HG02885 (cell line): ENCODE measurements at regions not wholly inside any gene's neighbourhood (a gene's known extent, or its start where the extent isn't known, plus 50 kb on each side); places are given as distances from the start of the nearest gene placed in this dataset.

Experiments used
- ATAC-seq: cut with Tn5 transposase; IDR thresholded peaks from one replicate; pipeline ENCODE4 v1.9.1; 2021; ENCODE audit warnings: mild to moderate bottlenecking; ENCODE audit not compliant: unreplicated experiment, poor library complexity

DNA sequence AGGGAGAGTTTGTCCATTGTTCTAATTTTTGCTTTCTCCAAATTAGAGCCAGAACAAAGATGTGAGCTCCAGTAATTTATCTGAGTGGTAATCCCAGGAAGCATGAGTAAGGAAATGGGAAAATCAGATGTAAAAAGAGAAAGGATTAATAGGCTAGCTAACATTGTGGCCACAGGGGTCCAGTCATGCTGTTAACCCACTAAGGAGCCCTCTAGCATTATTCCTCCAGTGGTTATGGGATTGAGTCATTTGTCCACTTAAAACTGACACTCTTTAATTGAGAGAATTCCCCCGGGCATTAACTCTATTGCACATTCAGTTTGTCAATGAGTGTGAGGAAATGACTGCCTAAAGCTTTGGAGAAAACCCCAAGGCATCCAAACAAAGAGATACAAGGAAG is 700.3 kb upstream of the TYRP1 start:
- no peak for ATAC-seq

DNA sequence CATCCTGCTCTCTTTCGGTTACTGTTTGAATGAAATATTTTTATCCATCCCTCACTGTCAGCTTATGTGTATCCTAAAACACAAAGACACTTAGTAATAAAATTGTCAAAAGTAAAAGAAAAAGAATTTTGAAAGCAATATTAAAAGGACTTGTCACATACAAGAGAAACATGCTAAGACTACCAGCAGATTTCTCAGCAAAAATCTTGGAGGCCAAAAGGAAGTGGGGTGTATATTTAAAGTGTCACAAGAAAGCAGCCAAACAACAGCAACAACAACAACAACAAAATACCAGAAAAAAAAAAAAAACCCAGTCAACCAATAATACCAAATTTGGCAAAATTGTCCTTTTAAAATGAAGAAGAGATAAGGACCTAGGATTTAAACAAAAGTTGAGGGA is 678.7 kb upstream of the TYRP1 start:
- no peak for ATAC-seq

DNA sequence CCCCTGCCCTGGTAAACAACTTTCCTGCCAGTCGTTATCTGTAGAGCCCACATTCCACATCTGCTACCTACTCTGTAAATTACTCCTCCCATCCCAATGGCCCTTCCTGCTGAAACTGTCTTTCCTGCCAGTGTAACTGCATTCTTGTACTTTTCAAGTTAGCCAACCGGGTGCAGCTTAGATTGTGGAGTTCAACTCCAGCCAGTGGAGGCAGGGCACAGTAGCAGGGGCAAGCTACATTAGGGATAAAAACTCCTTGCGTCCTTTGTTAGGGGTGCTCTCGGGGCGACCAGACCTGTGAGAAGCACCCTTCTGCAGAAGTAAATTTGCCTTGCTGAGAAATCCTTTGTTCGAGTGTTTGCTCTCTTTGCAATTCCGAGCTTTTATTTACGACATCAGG is 639.0 kb upstream of the TYRP1 start:
- no peak for ATAC-seq

DNA sequence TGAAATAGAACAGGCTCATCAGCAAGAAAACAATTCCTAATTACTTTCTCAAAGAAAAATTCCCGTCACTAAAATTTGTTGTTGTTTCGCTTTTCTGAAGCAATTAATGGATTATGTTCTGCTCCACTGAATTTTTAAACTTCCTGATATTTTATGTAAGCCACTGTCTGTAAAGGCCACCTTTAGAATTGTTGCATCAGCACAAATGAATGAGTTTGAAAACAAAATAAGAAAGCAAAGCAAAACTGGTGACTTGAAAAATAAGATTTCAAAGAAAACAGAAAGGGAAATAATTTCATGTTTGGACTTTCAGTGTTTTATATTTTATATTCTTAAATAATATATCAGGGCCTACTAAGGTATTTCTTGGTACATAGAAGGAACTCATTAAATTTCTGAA is 636.3 kb upstream of the TYRP1 start:
- ATAC-seq: no peak

DNA sequence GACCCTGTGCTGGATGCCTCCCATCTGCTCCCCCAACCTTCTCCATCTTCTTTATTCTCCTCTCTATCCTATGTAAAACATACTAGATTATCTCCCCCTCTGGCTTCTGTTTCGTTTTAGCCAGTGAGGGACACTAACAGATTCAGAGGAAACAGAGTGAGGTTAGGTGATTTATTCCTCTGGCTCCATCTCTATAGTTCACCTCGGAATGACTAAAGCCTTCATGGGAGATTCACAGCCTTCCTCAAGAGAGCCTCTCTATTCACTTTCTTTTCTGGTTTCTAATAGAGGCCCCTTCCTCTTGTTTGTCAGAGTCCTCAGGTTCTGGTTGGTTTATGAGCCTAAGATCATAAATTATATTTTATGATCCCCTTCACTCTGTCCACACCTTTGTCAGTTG is 633.1 kb upstream of the TYRP1 start:
- no peak for ATAC-seq

DNA sequence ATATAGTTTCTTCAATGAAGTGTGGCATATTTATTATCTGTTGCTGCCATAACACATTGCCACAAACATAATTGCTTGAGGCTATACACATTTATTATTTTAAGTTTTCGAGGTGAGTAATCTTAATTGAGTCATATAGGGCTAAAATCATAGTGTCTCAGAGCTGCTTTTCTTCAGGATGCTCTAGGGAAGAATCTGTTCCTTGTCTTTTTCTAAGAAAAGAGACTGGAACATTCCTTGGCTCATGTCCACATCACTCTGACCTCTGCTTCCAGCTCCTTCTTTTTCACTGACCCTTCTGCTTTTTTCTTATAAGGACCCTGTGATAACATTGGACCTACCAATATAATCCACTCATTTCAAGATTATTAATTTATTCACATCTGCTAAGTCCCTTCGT is 632.4 kb upstream of the TYRP1 start:
- ATAC-seq: no peak

DNA sequence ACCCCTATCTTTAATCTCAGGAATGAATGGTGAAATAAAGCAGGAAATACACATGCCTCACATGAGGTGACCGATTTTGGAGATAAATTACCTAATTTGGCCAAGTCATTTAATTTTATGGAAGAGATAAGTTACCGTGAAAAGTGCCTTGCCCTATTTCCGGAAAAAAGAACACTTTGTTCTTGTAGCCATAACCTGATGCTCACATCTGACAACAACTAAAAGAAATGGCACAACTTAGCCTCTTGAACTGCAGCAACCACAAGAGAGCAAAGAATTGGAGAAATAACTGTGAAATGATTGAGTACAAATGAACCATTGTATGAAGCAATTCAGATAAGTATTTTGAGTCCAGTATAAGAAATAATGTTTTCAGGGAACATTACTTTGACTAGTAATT is 628.1 kb upstream of the TYRP1 start:
- ATAC-seq: no peak

DNA sequence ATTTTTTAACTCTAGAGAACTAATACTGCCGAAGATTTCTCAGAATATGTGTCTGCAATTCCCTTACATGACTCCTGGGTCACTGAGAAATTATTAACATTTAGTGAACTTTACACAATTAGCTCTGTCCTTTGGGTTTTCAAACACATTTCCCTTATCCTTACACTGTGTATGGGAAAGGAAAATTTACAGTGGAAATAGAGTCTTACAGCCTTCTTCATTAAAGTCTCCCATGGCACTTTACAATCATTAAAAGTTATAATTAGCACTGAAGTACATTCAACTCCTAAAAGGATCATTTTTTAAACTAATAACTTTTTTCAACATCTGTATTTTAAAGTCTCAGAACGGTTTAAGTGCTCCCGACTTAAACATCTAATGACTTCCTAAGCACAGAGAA is 627.5 kb upstream of the TYRP1 start:
- ATAC-seq: no peak

DNA sequence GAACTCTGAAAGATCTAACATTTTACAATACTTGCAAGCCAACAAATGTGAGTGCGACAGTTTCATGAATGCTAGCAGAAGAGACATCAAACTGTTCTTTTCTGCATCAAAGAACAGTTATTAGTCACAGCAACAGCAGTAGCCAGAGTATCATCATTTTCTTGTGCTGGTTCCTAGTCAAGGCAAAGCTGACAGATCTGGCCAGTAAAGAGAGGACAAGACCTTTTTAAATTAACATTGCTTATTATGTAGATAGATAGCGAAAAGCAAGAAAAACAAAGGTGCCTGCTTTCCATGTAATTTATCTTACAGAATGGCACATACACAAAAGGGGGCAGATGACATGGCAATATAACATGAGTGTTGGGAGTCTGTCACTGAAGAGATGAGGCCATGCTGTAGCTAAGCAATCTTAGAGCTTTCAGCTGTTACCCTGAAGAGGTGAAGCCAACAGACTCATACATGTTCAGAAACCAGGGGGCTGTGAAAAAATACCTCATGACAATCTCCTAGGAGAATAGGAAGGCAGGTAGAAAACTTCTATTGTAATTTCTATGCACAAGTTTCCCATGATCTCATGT is 626.6 kb upstream of the TYRP1 start:
- ATAC-seq: no peak

DNA sequence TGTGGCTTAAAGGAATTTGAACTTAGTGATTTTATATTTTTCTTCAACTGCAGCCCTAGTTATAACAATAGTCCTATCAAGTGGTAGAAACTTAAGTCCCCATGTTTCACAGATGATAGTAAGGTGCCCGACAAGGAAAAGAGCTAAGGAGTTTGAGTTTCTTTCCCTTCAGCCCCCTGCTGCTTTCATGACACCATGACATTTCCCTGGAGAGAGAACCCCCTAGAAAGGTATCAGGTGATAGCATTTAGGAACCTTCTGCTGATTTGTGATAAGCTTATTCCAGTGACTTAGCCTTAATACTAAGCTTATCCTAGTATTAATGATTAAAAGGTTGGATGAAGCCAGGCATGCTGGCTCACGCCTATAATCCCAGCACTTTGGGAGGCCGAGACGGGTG is 623.8 kb upstream of the TYRP1 start:
- no peak for ATAC-seq

DNA sequence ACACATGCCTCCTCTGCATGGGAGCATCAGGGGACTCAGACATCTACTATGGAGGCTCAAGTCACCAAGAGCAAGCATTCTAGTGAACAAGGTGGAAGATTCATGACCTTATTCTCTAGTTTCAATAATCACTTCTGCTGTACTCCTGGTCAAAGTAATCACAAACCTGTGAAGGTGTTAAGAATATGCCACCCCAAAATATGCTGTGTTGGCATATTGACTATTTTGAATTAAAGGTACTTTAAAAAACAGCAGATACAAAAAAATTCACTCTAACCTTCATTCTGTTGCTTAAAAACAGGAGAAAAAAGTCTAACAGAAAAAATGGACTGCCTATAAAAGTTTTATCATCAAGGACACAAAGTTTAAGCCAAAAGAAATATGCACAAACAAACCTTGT is 607.8 kb upstream of the TYRP1 start:
- ATAC-seq: no peak

DNA sequence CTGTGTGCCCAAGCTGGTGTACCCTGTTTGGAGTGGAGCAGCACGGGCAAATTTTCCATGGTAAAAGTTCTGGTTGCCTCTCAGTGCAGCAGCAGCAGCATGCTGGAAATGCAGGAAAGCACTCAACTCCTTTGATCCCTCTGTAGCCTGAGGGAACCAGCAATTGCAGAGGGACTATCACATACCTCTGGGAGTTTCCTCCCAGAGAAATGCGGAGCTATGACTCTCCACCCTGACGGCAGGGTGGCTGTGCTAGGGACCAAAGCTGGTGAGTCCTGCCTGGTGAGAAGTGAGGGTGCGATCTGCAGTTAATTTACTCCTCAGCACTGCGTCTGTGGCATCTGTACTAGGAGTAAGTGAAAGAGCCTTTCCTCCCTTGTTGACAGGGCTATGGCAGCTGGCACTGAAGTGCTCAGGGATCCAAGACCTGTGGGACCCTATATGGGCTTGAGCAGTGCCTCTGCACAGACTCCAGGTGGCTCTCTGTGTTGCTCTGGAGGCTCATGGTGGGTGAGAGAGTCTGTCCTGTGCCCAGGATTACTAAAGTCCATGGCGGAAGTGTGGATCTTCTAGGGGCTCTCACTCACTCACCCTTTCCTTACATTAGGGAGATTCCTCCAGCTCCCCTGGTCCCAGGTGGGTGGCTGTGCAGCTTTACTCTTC is 601.2 kb upstream of the TYRP1 start:
- no peak for ATAC-seq

DNA sequence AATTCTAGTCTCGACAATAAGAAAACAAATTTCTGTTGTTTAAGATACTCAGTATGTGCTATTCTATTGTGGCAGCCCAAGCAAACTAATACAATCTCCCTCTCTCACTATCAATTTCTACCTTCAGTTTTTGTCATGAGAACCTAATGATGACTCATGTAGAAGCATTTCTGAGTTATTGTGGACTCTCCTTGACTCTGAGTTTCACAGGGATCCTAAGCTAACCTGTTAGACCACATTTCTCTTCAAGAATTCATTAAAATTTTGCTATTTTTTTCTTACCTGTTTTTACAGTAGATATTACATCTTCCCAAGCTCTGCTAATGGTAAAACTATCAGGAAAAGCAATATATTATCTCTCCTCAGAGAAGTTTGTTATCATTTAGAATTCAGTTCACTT is 599.1 kb upstream of the TYRP1 start:
- no peak for ATAC-seq

DNA sequence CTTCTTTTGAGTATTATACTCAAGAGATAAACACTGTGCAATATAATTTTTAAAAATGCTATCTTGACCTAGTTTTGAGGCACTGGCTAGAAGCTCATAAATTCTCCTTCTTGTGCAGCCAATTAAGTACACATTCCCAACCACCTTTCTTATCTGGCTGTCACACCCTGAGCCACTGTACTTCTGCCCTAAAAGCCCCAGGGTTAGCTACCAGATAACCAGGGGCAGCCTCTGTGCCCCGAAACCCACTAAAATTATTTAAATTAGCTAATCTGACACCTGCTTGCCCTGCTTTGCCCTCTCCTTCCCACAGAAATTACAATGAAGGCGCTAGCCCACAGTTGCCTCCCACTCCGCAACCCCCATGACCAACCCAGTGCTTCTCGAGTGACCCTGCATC is 597.3 kb upstream of the TYRP1 start:
- no peak for ATAC-seq

DNA sequence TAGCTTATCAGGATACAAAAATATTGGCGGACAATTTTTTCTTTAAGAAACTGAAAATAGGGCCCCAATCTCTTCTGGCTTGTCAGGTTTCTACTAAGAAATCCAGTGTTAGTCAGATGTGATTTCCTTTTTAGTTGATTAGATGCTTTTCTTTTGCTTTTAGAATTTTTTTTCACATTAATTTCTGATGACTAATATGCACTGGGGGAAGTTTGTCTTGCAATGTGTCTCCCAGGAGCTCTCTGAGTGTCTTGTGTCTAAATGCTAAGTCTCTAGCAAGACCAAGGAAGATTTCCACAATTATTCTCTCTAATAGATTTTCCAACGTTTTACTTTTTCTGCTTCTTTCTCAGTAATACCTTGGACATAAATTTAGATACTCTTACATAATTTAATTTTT is 559.8 kb upstream of the TYRP1 start:
- no peak for ATAC-seq

DNA sequence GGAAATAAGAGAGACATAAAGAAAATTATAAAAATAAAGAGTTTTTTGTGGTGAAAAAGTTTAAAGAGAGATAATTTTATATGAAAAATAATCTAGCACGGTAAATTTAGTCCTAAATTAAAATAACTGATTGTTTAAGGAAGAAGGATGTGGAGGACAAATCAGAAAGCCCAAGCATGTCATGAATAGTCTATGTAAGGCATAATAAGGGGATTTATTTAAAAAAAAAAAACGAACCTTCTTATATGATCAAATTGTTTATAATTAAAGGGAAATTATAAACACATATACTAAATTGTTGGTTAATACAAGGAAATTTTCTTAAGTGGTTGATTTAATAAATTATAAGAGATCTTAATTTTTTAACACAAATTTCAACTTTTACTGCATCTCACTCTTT is 551.8 kb upstream of the TYRP1 start:
- no peak for ATAC-seq

DNA sequence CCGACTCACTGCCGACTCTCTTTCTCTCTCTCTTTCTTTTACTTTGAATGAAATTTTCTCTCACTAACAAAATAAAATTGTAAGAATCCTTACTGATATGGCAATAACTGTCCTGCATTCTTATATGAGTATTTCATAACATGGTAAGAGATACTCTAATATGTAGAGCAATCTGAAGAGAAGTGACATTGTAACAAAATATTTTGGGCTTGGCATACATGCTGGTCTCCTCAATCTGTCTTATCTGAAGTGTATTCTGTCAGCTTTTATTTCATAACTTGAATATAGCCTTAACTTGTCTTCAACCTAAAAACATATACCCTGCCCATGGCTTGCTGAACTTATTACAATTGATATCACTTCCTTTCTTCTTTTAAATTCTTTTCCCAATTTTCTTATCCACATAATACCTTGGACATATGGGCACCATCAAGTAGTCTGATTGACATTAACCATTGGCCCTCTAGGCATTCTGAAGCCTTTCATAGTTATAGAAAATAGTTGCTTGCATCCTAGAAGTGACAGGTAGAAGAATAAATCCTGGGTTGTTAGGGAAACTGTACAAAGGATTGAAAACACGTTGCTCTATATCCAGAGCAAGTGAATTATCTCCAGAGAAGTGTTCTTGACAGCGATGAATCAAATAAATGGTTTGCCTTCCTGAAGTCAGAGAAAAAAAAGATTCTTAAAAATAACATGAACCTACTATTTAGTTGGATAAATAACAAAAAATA is 537.6 kb upstream of the TYRP1 start:
- no peak for ATAC-seq

DNA sequence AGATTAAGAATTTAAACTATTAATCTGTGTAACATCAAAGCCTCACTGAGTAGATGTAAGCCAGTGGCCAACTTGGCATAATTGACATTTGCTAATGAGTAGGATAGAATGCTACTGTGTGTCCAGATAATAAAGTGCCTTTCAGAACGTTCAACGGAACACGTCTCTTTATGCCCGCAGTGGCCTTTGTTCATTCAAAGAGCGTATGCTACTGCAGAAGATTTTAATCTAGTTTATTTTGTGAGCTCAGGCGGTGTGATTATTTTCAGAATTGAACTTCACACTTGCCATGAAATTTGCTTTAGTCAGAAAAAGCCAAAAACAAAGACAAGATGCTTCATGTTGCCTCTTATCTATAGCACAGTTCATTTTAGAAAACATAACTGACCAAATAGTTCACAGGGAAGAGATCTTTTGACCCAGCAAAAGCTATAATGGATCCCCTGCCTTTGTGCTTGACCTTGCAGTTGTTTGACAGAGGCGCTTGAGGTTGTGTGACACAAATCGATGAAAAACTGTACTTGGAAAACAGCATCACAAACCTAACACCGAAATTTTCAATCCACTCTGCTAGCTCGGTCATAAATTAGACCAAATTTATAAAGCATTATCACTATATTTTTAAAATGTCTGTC is 530.9 kb upstream of the TYRP1 start:
- no peak for ATAC-seq

DNA sequence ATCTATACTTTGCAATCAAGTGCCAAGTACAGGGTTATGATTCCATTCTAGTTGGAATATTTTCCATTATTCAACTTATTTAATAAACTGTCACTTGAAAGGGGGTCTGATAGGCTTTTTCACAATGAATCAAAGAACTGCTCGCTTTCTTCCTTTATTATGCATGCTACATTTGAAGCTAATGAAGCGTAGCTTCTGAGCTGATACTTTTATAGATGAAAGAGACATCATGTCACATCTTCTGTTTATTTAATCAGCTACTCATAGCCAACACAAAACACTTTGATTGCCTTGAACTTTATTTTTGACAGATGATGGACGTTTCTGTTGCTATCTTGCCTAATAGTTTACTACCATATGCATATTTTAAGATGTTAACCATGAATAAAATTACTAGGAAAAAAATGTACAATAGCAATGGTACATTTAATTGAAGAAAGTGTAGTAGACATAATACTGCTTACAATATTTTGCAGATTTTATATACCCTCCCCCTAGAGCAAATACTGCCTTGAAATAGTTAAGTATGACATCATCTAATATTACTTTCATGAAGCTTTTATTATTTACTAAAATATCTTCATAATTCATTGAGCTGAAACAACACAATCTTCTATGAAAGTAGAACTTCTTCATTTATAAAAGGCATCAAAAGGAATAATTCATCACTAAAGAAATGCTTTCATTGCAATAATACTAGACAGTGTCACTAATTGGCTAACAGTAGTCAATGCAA is 529.3 kb upstream of the TYRP1 start:
- ATAC-seq: no peak

DNA sequence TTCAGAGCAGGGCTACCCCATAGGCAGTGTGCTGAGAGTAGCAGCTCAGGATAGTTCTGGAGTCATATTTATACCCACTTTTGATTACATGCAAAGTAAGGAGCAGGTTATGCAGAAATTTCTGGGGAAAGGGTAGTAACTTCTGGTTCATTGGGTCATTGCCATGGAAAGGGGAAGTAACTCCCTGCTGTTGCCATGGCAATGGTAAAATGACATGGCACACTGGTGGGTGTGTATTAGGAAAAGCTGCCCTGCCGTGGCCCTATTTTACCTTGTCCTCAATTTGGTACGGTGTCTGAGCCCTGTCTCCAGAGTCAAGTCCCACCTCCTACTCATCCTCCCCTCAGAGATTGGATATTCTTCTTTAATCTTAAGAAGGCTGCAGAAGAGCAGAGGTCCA is 526.7 kb upstream of the TYRP1 start:
- ATAC-seq: no peak

DNA sequence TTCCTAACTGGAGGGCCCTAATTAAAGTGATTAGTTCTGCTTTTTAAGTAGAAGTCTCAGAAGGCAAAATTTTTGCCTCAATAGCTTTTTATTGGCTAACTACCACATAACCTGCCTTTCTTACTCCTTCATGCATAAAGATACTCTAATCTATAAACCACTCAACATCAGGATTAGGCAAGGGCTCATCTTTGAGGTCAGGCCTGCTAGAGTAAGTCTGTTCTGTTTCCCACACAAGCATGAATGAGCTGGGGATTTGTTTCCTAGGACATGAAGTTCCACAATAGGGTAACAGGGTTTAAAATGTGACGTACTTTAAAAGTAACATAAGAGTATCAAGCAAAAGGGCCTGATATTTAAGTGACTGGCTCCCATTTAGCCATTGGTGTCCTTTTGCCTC is 522.7 kb upstream of the TYRP1 start:
- ATAC-seq: no peak
